ENCODE measurements at regions not wholly inside any gene's neighbourhood (a gene's known extent, or its start where the extent isn't known, plus 50 kb on each side); places are given as distances from the start of the nearest gene placed in this dataset.
"Not testable (repeated sequence)": the region's sequence is repeated elsewhere in the genome, so short reads cannot be mapped to it uniquely, and the experiment has no call there.

DNA sequence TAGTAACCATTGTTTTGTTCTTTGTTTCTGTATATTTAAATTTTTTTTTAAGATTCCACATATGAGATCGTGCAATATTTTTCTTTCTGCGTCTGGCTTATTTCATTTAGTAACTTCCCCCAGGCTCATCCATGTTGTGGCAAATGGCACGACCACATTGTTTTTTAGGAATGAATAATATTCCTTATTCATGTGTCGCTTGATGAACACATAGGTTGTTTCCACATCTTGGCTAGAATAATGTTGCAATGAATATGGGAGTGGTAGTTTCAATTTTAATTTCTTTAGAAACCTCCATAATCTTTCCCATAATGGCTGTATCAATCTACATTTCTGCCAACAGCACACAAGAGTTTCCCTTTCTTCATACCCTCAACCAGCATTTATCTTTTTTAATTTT, 166.8 kb upstream of the NR3C2 start (continued):
- TF ChIP-seq TAF1 (IDR thresholded peaks at IDR 0.05; ENCODE audit: low read depth, low read length) = no peak
- TF ChIP-seq ZNF274 (IDR thresholded peaks at IDR 0.05; ENCODE audit: borderline replicate concordance, extremely low read depth, low read length) = no peak
- no peak for TF ChIP-seq SAP30 (IDR thresholded peaks at IDR 0.05; ENCODE audit: insufficient read depth, insufficient replicate concordance, low read length)
- no peak for TF ChIP-seq POU5F1 (IDR thresholded peaks at IDR 0.05; ENCODE audit: low read depth, low read length)

DNA sequence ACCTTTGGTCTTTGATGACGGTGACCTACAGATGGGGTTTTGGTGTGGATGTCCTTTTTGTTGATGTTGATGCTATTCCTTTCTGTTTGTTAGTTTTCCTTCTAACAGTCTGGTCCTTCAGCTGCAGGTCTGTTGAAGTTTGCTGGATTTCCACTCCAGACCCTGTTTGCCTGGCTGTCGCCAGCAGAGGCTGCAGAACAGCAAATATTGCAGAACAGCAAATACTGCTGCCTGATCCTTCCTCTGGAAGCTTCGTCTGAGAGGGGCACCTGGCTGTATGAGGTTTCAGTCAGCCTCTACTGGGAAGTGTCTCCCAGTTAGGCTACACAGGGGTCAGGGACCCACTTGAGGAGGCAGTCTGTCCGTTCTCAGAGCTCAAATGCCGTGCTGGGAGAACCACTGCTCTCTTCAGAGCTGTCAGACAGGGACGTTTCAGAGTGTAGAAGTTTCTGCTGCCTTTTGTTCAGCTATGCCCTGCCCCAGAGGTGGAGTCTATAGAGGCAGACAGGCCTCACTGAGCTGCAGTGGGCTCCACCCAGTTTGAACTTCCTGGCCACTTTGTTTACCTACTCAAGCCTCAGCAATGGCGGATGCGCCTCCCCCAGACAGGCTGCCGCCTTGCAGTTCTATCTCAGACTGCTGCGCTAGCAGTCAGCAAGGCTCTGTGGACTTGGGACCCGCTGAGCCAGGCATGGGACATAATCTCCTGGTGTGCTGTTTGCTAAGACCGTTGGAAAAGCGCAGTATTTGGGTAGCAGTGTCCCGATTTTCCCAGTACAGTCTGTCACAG, 156.4 kb upstream of the NR3C2 start:
- CTCF ChIA-PET (ENCODE audit: partially characterized antibody); H3K18ac ChIP-seq (ENCODE audit: extremely low read depth, low read length); FAIRE-seq; H3K23me2 ChIP-seq (ENCODE audit: low read depth, low read length); H2BK20ac ChIP-seq (ENCODE audit: low read length); H2BK15ac ChIP-seq (ENCODE audit: low read length); H3K27ac ChIP-seq (ENCODE audit: low read depth, low read length); H4K91ac ChIP-seq (replicated peaks; ENCODE audit: insufficient read length, low read length); POLR2A ChIA-PET (ENCODE audit: partially characterized antibody); H4K20me1 ChIP-seq (replicated peaks in 1 of 2; ENCODE audit: control insufficient read depth in 1 of 2, insufficient read depth in 2 of 2, low read length in 2 of 2); H3K23ac ChIP-seq (ENCODE audit: insufficient read length); H3K14ac ChIP-seq (ENCODE audit: insufficient read length); H3K4me1 ChIP-seq (replicated peaks in 1 of 4; ENCODE audit: control insufficient read depth in 3 of 4, insufficient read depth in 4 of 4, low read length in 3 of 4); DNase-seq (ENCODE audit: low read depth in 1 of 2, low spot score in 2 of 2); H3K27me3 ChIP-seq (replicated peaks in 1 of 4; ENCODE audit: control insufficient read depth in 3 of 4, extremely low read depth in 1 of 4, insufficient read depth in 3 of 4, low read length in 3 of 4); H3K79me1 ChIP-seq (ENCODE audit: low read depth, low read length); H2BK120ac ChIP-seq (replicated peaks; ENCODE audit: low read depth, low read length); H3K4ac ChIP-seq (replicated peaks; ENCODE audit: insufficient read length, low read depth, low read length); H4K5ac ChIP-seq (ENCODE audit: insufficient read length, low read depth, low read length); H2BK12ac ChIP-seq (ENCODE audit: low read depth, low read length); H3K4me3 ChIP-seq (ENCODE audit: extremely low read depth in 1 of 4, insufficient read depth in 2 of 4, low read depth in 3 of 4, low read length in 4 of 4); H2AK5ac ChIP-seq (ENCODE audit: low read depth, low read length); H3K36me3 ChIP-seq (ENCODE audit: control insufficient read depth in 2 of 4, insufficient read depth in 4 of 4, low read length in 3 of 4); H3K4me2 ChIP-seq (ENCODE audit: insufficient read depth in 1 of 2, low read depth in 2 of 2, low read length in 2 of 2); H4K8ac ChIP-seq (ENCODE audit: extremely low read depth, insufficient read depth, low read length); H3K9ac ChIP-seq (replicated peaks in 1 of 4; ENCODE audit: extremely low read depth in 1 of 4, low read depth in 3 of 4, low read length in 3 of 4); H3K56ac ChIP-seq (replicated peaks; ENCODE audit: insufficient read length, low read depth, low read length); H2BK5ac ChIP-seq (ENCODE audit: low read depth, low read length); H3K9me3 ChIP-seq (ENCODE audit: insufficient read depth in 2 of 2, low read depth in 1 of 2, low read length in 1 of 2); H3K79me2 ChIP-seq (ENCODE audit: control insufficient read depth in 1 of 2, insufficient read depth in 2 of 2, low read length in 2 of 2); H2AFZ ChIP-seq (ENCODE audit: low read length): not testable (repeated sequence)
- 91% methylated on average over 14 of the region's 14 CpGs; no CpG with 5 or more reads in 1 of the 2 experiments for WGBS, 2 experiments (ENCODE audit: extremely low coverage in 1 of 2, insufficient coverage in 1 of 2, insufficient read length in 1 of 2, insufficient replicate concordance in 2 of 2, low coverage in 1 of 2, low lambda C conversion rate in 2 of 2, missing lambda C conversion rate in 1 of 2)

Measured in H1 (cell line).